ENCODE measurements at regions not wholly inside any gene's neighbourhood (a gene's known extent, or its start where the extent isn't known, plus 50 kb on each side); places are given as distances from the start of the nearest gene placed in this dataset.

DNA sequence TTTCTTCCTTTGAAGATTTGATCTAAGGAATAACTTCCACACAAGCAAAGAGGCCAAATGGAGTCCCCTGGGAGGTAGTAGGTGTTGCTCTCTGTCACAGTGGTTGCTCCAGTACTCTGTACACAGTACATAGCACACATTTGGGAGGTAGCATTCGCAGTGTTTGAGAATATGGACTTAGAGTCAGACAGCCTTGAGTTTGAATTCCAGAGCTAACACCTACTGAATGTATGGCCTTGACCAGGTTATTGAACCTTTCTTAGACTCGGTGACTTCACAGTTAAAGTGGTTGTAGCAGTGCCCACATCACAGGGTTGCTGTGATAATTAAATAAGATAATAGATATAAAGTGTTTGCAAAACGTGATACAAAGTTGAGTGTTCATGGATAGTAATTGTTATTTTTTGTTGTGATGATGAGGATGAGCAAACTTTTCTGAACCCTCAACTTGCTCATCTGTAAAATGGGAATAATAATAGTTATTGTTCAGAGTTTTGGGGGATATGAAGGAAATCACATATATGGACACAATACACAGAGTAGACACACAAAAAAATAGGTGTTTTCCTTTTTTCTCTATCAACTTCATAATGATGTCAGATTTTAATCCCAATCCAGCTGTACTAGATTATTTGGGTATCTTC, 271.6 kb upstream of the CRY1 start:
- Mint-ChIP-seq H3K27me3 (ENCODE audit: low read depth) (peaks cover 29% of the 10 kb centered on the region), H3K27ac (ENCODE audit: unreplicated experiment) (no peak overlapping the region), H3K4me1 (ENCODE audit: low read depth) (no peaks in the 10 kb centered on the region), H3K9me3 (ENCODE audit: low read depth) (no peaks in the 10 kb centered on the region), H3K36me3 (ENCODE audit: low read depth) (no peaks in the 10 kb centered on the region), H3K4me3 (ENCODE audit: unreplicated experiment) (no peak overlapping the region)
- DNase-seq (ENCODE audit: low spot score): no peak
- TF ChIP-seq, protein P1, sequence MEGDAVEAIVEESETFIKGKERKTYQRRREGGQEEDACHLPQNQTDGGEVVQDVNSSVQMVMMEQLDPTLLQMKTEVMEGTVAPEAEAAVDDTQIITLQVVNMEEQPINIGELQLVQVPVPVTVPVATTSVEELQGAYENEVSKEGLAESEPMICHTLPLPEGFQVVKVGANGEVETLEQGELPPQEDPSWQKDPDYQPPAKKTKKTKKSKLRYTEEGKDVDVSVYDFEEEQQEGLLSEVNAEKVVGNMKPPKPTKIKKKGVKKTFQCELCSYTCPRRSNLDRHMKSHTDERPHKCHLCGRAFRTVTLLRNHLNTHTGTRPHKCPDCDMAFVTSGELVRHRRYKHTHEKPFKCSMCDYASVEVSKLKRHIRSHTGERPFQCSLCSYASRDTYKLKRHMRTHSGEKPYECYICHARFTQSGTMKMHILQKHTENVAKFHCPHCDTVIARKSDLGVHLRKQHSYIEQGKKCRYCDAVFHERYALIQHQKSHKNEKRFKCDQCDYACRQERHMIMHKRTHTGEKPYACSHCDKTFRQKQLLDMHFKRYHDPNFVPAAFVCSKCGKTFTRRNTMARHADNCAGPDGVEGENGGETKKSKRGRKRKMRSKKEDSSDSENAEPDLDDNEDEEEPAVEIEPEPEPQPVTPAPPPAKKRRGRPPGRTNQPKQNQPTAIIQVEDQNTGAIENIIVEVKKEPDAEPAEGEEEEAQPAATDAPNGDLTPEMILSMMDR (IDR thresholded peaks at IDR 0.05): no peak

GRCh38 chr12:107365703-107366102, 272.4 kb upstream of the CRY1 start:
- no peak for DNase-seq (ENCODE audit: low spot score)
- Mint-ChIP-seq H3K4me1 (ENCODE audit: low read depth) (no peaks in the 10 kb centered on the region), H3K4me3 (ENCODE audit: unreplicated experiment) (no peak overlapping the region), H3K9me3 (ENCODE audit: low read depth) (no peaks in the 10 kb centered on the region), H3K36me3 (ENCODE audit: low read depth) (no peaks in the 10 kb centered on the region), H3K27ac (ENCODE audit: unreplicated experiment) (no peak overlapping the region), H3K27me3 (ENCODE audit: low read depth) (peaks cover 28% of the 10 kb centered on the region)
- TF ChIP-seq, protein P1 (IDR thresholded peaks at IDR 0.05): no peak

DNA sequence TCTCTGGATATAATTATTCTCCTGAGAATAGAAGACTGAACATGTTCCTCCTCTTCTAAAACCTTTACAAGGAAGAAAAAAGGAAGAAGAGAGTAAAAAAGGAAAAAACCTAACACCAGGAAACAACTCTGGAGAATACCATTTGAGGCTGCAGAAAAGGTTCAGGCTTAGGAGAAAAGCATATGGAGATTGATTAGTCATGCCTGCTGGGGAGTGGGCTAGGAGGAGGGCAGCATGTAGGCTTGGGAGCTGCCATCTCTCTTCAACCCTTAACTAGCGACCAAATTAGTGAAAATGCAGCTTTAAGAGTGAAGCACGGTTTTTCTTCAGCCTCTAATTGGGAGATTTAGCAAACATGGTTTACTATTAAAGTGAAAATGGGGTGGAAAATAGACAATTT, 273.0 kb upstream of the CRY1 start:
- no peaks in the 10 kb centered on the region for H3K36me3 Mint-ChIP-seq (ENCODE audit: low read depth)

DNA sequence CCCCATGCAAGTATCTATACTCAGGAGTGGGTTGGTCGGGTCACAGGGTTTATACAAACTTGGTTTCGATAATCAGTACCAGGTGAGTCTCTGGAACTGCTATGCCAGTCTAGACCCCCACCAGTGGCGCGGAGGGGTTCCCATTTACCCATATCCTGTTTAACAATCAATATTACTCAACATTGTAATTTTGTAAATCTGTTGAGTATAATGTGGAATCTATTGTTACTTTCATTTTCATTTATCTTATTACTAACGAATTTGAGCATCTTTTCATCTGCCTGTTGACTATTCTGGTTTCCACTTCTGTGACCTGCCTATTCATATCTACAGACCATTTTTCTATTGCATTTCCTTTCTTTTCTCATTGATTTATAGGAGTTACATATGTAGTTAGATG, 275.2 kb upstream of the CRY1 start:
- Mint-ChIP-seq H3K4me3 (ENCODE audit: unreplicated experiment) (no peak overlapping the region), H3K36me3 (ENCODE audit: low read depth) (no peaks in the 10 kb centered on the region), H3K9me3 (ENCODE audit: low read depth) (no peaks in the 10 kb centered on the region), H3K27me3 (ENCODE audit: low read depth) (peaks cover 23% of the 10 kb centered on the region), H3K4me1 (ENCODE audit: low read depth) (no peaks in the 10 kb centered on the region), H3K27ac (ENCODE audit: unreplicated experiment) (no peak overlapping the region)
- TF ChIP-seq, protein P1 (IDR thresholded peaks at IDR 0.05): no peak
- DNase-seq (ENCODE audit: low spot score): no peak

More for the DNA sequence above, 273.0 kb upstream of the CRY1 start:
- DNase-seq (ENCODE audit: low spot score): no peak
- no peak overlapping the region for H3K4me3 Mint-ChIP-seq (ENCODE audit: unreplicated experiment)
- no peaks in the 10 kb centered on the region for H3K4me1 Mint-ChIP-seq (ENCODE audit: low read depth)
- H3K27ac Mint-ChIP-seq (ENCODE audit: unreplicated experiment): no peak overlapping the region
- H3K9me3 Mint-ChIP-seq (ENCODE audit: low read depth): no peaks in the 10 kb centered on the region
- TF ChIP-seq, protein P1 (IDR thresholded peaks at IDR 0.05): no peak
- peaks cover 28% of the 10 kb centered on the region for H3K27me3 Mint-ChIP-seq (ENCODE audit: low read depth)

DNA sequence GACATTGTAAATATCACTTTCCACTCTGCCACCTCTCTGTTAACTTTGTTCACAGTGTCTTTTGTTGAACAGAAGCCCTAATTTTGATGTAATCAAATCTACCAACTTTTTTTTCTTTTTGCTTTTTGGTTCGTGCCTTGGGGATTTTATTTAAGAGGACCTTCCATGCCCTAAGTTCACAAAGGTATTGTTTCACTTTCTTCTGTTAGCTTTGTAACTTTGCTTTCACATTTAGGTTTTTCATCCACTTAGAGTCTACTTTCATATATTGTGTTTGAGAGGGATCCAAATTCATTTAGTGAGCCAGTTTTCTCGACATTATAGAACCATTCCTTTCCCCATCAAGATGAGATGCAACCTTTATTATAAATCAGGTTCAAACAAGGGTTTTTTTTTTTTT, 275.7 kb upstream of the CRY1 start:
- Mint-ChIP-seq H3K4me3 (ENCODE audit: unreplicated experiment) (no peak overlapping the region), H3K27ac (ENCODE audit: unreplicated experiment) (no peak overlapping the region), H3K27me3 (ENCODE audit: low read depth) (peaks cover 23% of the 10 kb centered on the region), H3K9me3 (ENCODE audit: low read depth) (no peaks in the 10 kb centered on the region), H3K4me1 (ENCODE audit: low read depth) (no peaks in the 10 kb centered on the region), H3K36me3 (ENCODE audit: low read depth) (no peaks in the 10 kb centered on the region)
- no peak for DNase-seq (ENCODE audit: low spot score)
- TF ChIP-seq, protein P1 (IDR thresholded peaks at IDR 0.05): no peak

Measured in chondrocyte (in vitro differentiated cells).